ENCODE measurements at regions not wholly inside any gene's neighbourhood (a gene's known extent, or its start where the extent isn't known, plus 50 kb on each side); places are given as distances from the start of the nearest gene placed in this dataset.
A peak's percentile ranks its signal among the peaks of the same experiment; 100 is the strongest.

GRCh38 chr10:10872764-10873163 is 144.9 kb upstream of the CELF2 start:
- intact Hi-C loops (cut with DNase I), result no loop called here
- H3K9me3 ChIP-seq, result no peaks in the 10 kb centered on the region
- no peaks in the 10 kb centered on the region for H3K27me3 ChIP-seq (ENCODE audit: low read depth)
- DNase-seq (no peak), ATAC-seq (no peak)
- no peak for TF ChIP-seq CTCF (IDR thresholded peaks at IDR 0.05)
- H3K36me3 ChIP-seq, result no peaks in the 10 kb centered on the region
- H3K4me3 ChIP-seq, result no peak overlapping the region
- peaks cover 20% of the 10 kb centered on the region for H3K4me1 ChIP-seq
- peak overlapping the region; percentile 80 for H3K27ac ChIP-seq

- no peak overlapping the region for H3K4me3 ChIP-seq
- TF ChIP-seq CTCF (IDR thresholded peaks at IDR 0.05), result no peak
- no peak overlapping the region for H3K27ac ChIP-seq
- no peaks in the 10 kb centered on the region for H3K9me3 ChIP-seq
- H3K36me3 ChIP-seq, result no peaks in the 10 kb centered on the region
- ATAC-seq (no peak), DNase-seq (no peak)
- no peaks in the 10 kb centered on the region for H3K27me3 ChIP-seq (ENCODE audit: low read depth)
- intact Hi-C loops (cut with DNase I), result no loop called here
- H3K4me1 ChIP-seq, result peaks cover 20% of the 10 kb centered on the region
These were observed 144.4 kb upstream of the CELF2 start for GRCh38 chr10:10873289-10873688.

GRCh38 chr10:10873915-10874314 is 143.8 kb upstream of the CELF2 start:
- no peak for TF ChIP-seq CTCF (IDR thresholded peaks at IDR 0.05)
- Histone ChIP-seq H3K4me1 (peaks cover 20% of the 10 kb centered on the region), H3K4me3 (no peak overlapping the region), H3K9me3 (no peaks in the 10 kb centered on the region), H3K27ac (no peak overlapping the region), H3K27me3 (ENCODE audit: low read depth) (no peaks in the 10 kb centered on the region), H3K36me3 (no peaks in the 10 kb centered on the region)
- DNase-seq, result no peak
- no peak for ATAC-seq
- intact Hi-C loops (cut with DNase I), result no loop called here

GRCh38 chr10:10878963-10879362 is 138.7 kb upstream of the CELF2 start:
- no peak for TF ChIP-seq CTCF (IDR thresholded peaks at IDR 0.05)
- no peak overlapping the region for H3K27ac ChIP-seq
- no peak overlapping the region for H3K4me3 ChIP-seq
- ATAC-seq (no peak), DNase-seq (no peak)
- no peaks in the 10 kb centered on the region for H3K4me1 ChIP-seq
- H3K36me3 ChIP-seq, result no peaks in the 10 kb centered on the region
- intact Hi-C loops (cut with DNase I), result no loop called here
- H3K9me3 ChIP-seq, result no peaks in the 10 kb centered on the region
- no peaks in the 10 kb centered on the region for H3K27me3 ChIP-seq (ENCODE audit: low read depth)

GRCh38 chr10:10881117-10881813 is 136.4 kb upstream of the CELF2 start:
- H3K27ac ChIP-seq, result no peak overlapping the region
- no peak for DNase-seq
- H3K36me3 ChIP-seq, result no peaks in the 10 kb centered on the region
- ATAC-seq, result no peak
- TF ChIP-seq CTCF (IDR thresholded peaks at IDR 0.05), result no peak
- H3K27me3 ChIP-seq (ENCODE audit: low read depth), result no peaks in the 10 kb centered on the region
- peaks cover 7% of the 10 kb centered on the region for H3K9me3 ChIP-seq
- intact Hi-C loops (cut with DNase I), result no loop called here
- H3K4me1 ChIP-seq, result no peaks in the 10 kb centered on the region
- no peak overlapping the region for H3K4me3 ChIP-seq
